ENCODE measurements at regions not wholly inside any gene's neighbourhood (a gene's known extent, or its start where the extent isn't known, plus 50 kb on each side); places are given as distances from the start of the nearest gene placed in this dataset.

DNA sequence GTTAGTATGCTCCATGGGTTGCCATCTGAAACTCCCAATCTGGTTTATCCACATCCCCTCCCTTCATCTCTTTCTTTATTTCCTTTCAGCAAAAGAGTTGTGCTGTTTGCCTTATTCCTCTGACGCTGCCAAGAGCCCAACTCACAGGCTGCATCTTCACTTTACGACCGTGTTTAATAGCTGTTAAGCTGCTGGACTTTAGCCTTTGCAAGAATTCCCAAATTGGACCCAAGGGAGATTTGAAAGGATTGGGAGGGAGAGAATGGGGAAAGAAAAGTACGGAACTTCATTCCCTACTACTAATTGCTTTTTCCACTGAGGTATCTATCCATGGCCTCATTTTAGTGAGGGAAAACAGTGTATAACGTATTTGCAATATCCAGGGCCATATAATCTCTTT lies 263.4 kb upstream of the MEIS1 start (continued):
- TF ChIP-seq, protein P1, sequence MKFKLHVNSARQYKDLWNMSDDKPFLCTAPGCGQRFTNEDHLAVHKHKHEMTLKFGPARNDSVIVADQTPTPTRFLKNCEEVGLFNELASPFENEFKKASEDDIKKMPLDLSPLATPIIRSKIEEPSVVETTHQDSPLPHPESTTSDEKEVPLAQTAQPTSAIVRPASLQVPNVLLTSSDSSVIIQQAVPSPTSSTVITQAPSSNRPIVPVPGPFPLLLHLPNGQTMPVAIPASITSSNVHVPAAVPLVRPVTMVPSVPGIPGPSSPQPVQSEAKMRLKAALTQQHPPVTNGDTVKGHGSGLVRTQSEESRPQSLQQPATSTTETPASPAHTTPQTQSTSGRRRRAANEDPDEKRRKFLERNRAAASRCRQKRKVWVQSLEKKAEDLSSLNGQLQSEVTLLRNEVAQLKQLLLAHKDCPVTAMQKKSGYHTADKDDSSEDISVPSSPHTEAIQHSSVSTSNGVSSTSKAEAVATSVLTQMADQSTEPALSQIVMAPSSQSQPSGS (CRISPR knock-in tag; IDR thresholded peaks at IDR 0.05; ENCODE audit: borderline replicate concordance, low read depth): no peak
- TF ChIP-seq, protein P2, sequence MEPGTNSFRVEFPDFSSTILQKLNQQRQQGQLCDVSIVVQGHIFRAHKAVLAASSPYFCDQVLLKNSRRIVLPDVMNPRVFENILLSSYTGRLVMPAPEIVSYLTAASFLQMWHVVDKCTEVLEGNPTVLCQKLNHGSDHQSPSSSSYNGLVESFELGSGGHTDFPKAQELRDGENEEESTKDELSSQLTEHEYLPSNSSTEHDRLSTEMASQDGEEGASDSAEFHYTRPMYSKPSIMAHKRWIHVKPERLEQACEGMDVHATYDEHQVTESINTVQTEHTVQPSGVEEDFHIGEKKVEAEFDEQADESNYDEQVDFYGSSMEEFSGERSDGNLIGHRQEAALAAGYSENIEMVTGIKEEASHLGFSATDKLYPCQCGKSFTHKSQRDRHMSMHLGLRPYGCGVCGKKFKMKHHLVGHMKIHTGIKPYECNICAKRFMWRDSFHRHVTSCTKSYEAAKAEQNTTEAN (CRISPR knock-in tag; IDR thresholded peaks at IDR 0.05): no peak
- TF ChIP-seq NR2C2 (CRISPR knock-in tag; IDR thresholded peaks at IDR 0.05): no peak

DNA sequence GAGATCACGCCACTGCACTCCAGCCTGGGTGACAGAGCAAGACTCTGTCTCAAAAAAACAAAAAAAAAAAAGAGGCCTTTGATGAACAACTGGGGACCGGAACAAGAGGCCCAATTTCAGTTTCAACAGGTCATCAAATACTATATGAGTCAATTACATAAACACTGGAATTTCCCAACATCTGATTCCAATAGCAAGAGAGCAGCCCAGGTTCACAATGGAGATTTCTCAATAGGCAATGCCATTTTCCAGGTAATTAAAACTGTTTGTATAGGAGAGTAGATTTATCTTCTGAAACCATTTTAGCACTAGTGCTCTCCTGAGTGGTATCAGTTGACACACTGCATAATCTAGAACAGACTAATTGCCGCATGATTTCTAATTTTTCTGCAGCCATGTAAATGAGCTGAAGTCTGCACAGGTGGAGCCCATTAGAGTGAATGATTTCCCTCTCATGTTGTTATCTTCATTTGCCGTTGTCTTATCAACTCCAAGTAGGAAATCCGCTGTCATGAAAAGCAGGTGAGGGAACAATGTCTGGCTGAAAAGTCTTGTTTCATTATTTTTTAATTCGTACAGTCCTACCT lies 264.1 kb upstream of the MEIS1 start:
- H3K27ac Mint-ChIP-seq: no peak overlapping the region
- no peaks in the 10 kb centered on the region for H3K27me3 Mint-ChIP-seq (ENCODE audit: low read depth)
- DNase-seq (ENCODE audit: low spot score) (no peak), ATAC-seq (no peak)
- ChIA-PET CTCF (no interaction called here), POLR2A (no interaction called here)
- no peaks in the 10 kb centered on the region; the same call in 1 of the 2 replicates for H3K4me1 Mint-ChIP-seq
- TF ChIP-seq CREB1 (CRISPR knock-in tag; IDR thresholded peaks at IDR 0.05) (no peak), ZNF232 (CRISPR knock-in tag; IDR thresholded peaks at IDR 0.05) (no peak), HMGA2 (CRISPR knock-in tag; IDR thresholded peaks at IDR 0.05) (no peak), ZNF671 (CRISPR knock-in tag; IDR thresholded peaks at IDR 0.05) (no peak), TEAD4 (CRISPR knock-in tag; IDR thresholded peaks at IDR 0.05) (no peak), SOX15 (CRISPR knock-in tag; IDR thresholded peaks at IDR 0.05) (no peak), ZNF138 (CRISPR knock-in tag; conservative IDR thresholded peaks at IDR 0.05) (no peak), ZNF423 (CRISPR knock-in tag; IDR thresholded peaks at IDR 0.05) (no peak), ZNF263 (CRISPR knock-in tag; IDR thresholded peaks at IDR 0.05; ENCODE audit: low read depth) (no peak), MXD4 (CRISPR knock-in tag; IDR thresholded peaks at IDR 0.05; ENCODE audit: borderline replicate concordance) (no peak)
- TF ChIP-seq, protein P3, sequence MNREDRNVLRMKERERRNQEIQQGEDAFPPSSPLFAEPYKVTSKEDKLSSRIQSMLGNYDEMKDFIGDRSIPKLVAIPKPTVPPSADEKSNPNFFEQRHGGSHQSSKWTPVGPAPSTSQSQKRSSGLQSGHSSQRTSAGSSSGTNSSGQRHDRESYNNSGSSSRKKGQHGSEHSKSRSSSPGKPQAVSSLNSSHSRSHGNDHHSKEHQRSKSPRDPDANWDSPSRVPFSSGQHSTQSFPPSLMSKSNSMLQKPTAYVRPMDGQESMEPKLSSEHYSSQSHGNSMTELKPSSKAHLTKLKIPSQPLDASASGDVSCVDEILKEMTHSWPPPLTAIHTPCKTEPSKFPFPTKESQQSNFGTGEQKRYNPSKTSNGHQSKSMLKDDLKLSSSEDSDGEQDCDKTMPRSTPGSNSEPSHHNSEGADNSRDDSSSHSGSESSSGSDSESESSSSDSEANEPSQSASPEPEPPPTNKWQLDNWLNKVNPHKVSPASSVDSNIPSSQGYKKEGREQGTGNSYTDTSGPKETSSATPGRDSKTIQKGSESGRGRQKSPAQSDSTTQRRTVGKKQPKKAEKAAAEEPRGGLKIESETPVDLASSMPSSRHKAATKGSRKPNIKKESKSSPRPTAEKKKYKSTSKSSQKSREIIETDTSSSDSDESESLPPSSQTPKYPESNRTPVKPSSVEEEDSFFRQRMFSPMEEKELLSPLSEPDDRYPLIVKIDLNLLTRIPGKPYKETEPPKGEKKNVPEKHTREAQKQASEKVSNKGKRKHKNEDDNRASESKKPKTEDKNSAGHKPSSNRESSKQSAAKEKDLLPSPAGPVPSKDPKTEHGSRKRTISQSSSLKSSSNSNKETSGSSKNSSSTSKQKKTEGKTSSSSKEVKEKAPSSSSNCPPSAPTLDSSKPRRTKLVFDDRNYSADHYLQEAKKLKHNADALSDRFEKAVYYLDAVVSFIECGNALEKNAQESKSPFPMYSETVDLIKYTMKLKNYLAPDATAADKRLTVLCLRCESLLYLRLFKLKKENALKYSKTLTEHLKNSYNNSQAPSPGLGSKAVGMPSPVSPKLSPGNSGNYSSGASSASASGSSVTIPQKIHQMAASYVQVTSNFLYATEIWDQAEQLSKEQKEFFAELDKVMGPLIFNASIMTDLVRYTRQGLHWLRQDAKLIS (CRISPR knock-in tag; IDR thresholded peaks at IDR 0.05; ENCODE audit: borderline replicate concordance): no peak
- TF ChIP-seq, protein P4, sequence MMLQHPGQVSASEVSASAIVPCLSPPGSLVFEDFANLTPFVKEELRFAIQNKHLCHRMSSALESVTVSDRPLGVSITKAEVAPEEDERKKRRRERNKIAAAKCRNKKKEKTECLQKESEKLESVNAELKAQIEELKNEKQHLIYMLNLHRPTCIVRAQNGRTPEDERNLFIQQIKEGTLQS (CRISPR knock-in tag; conservative IDR thresholded peaks at IDR 0.05): no peak
- TF ChIP-seq, protein P5, sequence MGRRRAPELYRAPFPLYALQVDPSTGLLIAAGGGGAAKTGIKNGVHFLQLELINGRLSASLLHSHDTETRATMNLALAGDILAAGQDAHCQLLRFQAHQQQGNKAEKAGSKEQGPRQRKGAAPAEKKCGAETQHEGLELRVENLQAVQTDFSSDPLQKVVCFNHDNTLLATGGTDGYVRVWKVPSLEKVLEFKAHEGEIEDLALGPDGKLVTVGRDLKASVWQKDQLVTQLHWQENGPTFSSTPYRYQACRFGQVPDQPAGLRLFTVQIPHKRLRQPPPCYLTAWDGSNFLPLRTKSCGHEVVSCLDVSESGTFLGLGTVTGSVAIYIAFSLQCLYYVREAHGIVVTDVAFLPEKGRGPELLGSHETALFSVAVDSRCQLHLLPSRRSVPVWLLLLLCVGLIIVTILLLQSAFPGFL (CRISPR knock-in tag; IDR thresholded peaks at IDR 0.05; ENCODE audit: borderline replicate concordance): no peak
- no peaks in the 10 kb centered on the region for H3K36me3 Mint-ChIP-seq
- H3K9me3 Mint-ChIP-seq: no peaks in the 10 kb centered on the region
- H3K4me3 Mint-ChIP-seq: no peak overlapping the region

DNA sequence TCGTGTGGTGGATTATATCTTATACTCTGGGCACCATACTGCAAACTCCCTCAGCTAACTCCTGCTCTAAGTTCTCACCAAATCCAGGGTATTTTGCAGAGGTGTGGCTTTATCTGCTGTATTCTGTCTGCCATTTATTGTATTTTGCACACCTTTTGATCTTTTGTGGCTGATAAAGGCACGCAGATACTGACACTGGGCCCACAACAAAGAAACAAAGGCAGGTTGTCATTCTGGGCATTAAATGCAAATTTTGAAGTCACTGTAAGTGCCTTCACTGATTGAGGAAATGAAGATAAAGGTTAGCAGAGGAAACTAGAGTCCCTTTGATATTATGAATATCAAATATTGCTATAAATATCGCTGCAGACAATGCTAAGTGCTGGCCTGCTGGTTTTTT lies 265.8 kb upstream of the MEIS1 start:
- no peaks in the 10 kb centered on the region for H3K9me3 Mint-ChIP-seq
- no peaks in the 10 kb centered on the region for H3K27me3 Mint-ChIP-seq (ENCODE audit: low read depth)
- CTCF ChIA-PET: no interaction called here
- no peak overlapping the region for H3K4me3 Mint-ChIP-seq
- POLR2A ChIA-PET: no interaction called here
- no peak for DNase-seq (ENCODE audit: low spot score)
- H3K27ac Mint-ChIP-seq: no peak overlapping the region
- H3K4me1 Mint-ChIP-seq: no peaks in the 10 kb centered on the region; the same call in 1 of the 2 replicates
- ATAC-seq: no peak
- no peaks in the 10 kb centered on the region for H3K36me3 Mint-ChIP-seq
- TF ChIP-seq, protein P6, sequence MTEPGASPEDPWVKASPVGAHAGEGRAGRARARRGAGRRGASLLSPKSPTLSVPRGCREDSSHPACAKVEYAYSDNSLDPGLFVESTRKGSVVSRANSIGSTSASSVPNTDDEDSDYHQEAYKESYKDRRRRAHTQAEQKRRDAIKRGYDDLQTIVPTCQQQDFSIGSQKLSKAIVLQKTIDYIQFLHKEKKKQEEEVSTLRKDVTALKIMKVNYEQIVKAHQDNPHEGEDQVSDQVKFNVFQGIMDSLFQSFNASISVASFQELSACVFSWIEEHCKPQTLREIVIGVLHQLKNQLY (CRISPR knock-in tag; IDR thresholded peaks at IDR 0.05): no peak
- TF ChIP-seq, protein P7, sequence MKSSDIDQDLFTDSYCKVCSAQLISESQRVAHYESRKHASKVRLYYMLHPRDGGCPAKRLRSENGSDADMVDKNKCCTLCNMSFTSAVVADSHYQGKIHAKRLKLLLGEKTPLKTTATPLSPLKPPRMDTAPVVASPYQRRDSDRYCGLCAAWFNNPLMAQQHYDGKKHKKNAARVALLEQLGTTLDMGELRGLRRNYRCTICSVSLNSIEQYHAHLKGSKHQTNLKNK (CRISPR knock-in tag; IDR thresholded peaks at IDR 0.05): no peak
- TF ChIP-seq SMAD3 (CRISPR knock-in tag; IDR thresholded peaks at IDR 0.05; ENCODE audit: borderline replicate concordance) (no peak), NR1H2 (CRISPR knock-in tag; IDR thresholded peaks at IDR 0.05) (no peak), CREM (CRISPR knock-in tag; IDR thresholded peaks at IDR 0.05) (no peak), RORB (CRISPR knock-in tag; IDR thresholded peaks at IDR 0.05) (no peak), ATF1 (CRISPR knock-in tag; IDR thresholded peaks at IDR 0.05) (no peak)
- TF ChIP-seq, protein P8, sequence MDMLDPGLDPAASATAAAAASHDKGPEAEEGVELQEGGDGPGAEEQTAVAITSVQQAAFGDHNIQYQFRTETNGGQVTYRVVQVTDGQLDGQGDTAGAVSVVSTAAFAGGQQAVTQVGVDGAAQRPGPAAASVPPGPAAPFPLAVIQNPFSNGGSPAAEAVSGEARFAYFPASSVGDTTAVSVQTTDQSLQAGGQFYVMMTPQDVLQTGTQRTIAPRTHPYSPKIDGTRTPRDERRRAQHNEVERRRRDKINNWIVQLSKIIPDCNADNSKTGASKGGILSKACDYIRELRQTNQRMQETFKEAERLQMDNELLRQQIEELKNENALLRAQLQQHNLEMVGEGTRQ (CRISPR knock-in tag; IDR thresholded peaks at IDR 0.05): no peak
- TF ChIP-seq, protein P9, sequence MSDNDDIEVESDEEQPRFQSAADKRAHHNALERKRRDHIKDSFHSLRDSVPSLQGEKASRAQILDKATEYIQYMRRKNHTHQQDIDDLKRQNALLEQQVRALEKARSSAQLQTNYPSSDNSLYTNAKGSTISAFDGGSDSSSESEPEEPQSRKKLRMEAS (CRISPR knock-in tag; IDR thresholded peaks at IDR 0.05): no peak

Data from WTC11 (cell line).